WTC11 (cell line): ENCODE measurements at regions not wholly inside any gene's neighbourhood (a gene's known extent, or its start where the extent isn't known, plus 50 kb on each side); places are given as distances from the start of the nearest gene placed in this dataset.
A peak's percentile ranks its signal among the peaks of the same experiment; 100 is the strongest.

ENCODE experiments used
- CTCF ChIP-seq: fragments of 200-600 bp; IDR thresholded peaks from 2 replicates; pipeline ENCODE4 v1.8.0; 2022; ENCODE audit warnings: antibody characterized with exemption
- SMAD3 ChIP-seq: sonication (generic); formaldehyde crosslinking; IDR thresholded peaks from 2 replicates; pipeline ENCODE4 v1.8.0; 2022; ENCODE audit warnings: missing genetic modification reagents, mild to moderate bottlenecking, borderline replicate concordance
- TP53 ChIP-seq: sonication (generic); formaldehyde crosslinking; IDR thresholded peaks from 2 replicates; pipeline ENCODE4 v1.8.1; 2023; ENCODE audit warnings: mild to moderate bottlenecking, missing genetic modification reagents
- USF2 ChIP-seq: sonication (generic); formaldehyde crosslinking; IDR thresholded peaks from 2 replicates; pipeline ENCODE4 v1.8.1; 2023; ENCODE audit warnings: mild to moderate bottlenecking, missing genetic modification reagents, moderate library complexity
- ZSCAN18 ChIP-seq: fragments of 250-450 bp; sonication (Bioruptor Pico); IDR thresholded peaks from 2 replicates; pipeline ENCODE4 v2.1.2; 2022; ENCODE audit warnings: mild to moderate bottlenecking, moderate library complexity
- TF ChIP-seq, protein P1 (sequence below): sonication (generic); formaldehyde crosslinking; IDR thresholded peaks from 2 replicates; pipeline ENCODE4 v1.8.0; 2022; ENCODE audit warnings: missing genetic modification reagents
- TF ChIP-seq, protein P2 (sequence below): sonication (generic); formaldehyde crosslinking; IDR thresholded peaks from 2 replicates; pipeline ENCODE4 v1.8.0; 2022; ENCODE audit warnings: mild to moderate bottlenecking, missing genetic modification reagents

DNA sequence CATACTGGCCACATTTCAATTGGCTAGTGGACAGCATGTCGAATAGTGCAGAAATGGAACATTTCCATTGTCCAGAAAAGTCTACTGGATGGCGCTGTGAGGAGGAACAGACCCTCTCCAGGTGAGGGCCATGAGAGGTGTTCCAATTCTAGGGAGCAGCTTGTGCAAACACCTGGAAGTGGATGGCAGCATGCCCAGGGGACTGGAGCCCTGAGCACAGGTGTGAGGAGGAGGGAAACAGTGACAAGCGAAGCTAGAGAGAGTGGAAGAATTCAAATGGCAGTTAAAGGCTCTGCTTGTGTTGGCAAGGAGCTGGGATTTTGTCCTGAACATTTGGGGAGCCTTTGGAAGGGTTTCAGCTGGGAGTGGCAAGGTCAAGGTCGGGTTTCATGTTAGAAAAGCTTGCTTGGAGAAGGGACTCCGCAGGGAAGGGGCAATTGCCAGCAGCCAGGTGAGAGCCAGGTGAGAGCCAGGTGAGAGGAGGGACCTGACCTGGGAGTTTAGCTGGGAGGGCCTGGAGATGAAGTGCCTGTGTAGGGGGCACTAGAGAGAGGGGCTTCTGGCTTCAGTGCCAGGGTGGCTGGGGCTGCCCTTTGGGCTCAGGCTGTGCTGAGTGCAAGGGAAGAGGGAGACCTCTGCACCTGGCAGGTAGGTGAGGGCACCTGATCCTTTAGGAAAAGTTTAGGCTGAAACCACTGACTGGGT is 93.8 kb downstream of the LINGO1 start:
- TF ChIP-seq CTCF (no peak), ZSCAN18 (CRISPR knock-in tag) (no peak), USF2 (no peak), TP53 (CRISPR knock-in tag) (no peak), SMAD3 (CRISPR knock-in tag) (no peak)
- TF ChIP-seq, protein P1, sequence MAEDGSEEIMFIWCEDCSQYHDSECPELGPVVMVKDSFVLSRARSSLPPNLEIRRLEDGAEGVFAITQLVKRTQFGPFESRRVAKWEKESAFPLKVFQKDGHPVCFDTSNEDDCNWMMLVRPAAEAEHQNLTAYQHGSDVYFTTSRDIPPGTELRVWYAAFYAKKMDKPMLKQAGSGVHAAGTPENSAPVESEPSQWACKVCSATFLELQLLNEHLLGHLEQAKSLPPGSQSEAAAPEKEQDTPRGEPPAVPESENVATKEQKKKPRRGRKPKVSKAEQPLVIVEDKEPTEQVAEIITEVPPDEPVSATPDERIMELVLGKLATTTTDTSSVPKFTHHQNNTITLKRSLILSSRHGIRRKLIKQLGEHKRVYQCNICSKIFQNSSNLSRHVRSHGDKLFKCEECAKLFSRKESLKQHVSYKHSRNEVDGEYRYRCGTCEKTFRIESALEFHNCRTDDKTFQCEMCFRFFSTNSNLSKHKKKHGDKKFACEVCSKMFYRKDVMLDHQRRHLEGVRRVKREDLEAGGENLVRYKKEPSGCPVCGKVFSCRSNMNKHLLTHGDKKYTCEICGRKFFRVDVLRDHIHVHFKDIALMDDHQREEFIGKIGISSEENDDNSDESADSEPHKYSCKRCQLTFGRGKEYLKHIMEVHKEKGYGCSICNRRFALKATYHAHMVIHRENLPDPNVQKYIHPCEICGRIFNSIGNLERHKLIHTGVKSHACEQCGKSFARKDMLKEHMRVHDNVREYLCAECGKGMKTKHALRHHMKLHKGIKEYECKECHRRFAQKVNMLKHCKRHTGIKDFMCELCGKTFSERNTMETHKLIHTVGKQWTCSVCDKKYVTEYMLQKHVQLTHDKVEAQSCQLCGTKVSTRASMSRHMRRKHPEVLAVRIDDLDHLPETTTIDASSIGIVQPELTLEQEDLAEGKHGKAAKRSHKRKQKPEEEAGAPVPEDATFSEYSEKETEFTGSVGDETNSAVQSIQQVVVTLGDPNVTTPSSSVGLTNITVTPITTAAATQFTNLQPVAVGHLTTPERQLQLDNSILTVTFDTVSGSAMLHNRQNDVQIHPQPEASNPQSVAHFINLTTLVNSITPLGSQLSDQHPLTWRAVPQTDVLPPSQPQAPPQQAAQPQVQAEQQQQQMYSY (CRISPR knock-in tag), result peak; percentile 90
- TF ChIP-seq, protein P2, sequence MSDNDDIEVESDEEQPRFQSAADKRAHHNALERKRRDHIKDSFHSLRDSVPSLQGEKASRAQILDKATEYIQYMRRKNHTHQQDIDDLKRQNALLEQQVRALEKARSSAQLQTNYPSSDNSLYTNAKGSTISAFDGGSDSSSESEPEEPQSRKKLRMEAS (CRISPR knock-in tag), result peak; percentile 84
